Astrocyte (in vitro differentiated cells and primary cell): ENCODE measurements at regions not wholly inside any gene's neighbourhood (a gene's known extent, or its start where the extent isn't known, plus 50 kb on each side); places are given as distances from the start of the nearest gene placed in this dataset.

Experiments used
- DNase-seq: peaks from one replicate; pipeline ENCODE4 v3.0.0-alpha.2; 2010; ENCODE audit warnings: low read depth
- FAIRE-seq: peaks from 2 replicates; lab custom pipeline; 2011; peaks lifted over from hg19 to GRCh38; lab: Jason Lieb, UNC
- H2AFZ ChIP-seq: 2 replicates; pipeline ENCODE4 v1.6.0; 2012; ENCODE audit warnings: low read depth, low read length, inconsistent platforms
- H3K27ac ChIP-seq: 2 replicates; pipeline ENCODE4 v1.5.1; 2011; ENCODE audit warnings: low read depth, low read length, inconsistent platforms
- H3K27me3 ChIP-seq: 2 replicates; pipeline ENCODE4 v1.6.0; 2011; ENCODE audit warnings: low read length, inconsistent platforms; ENCODE audit not compliant: insufficient read depth
- H3K36me3 ChIP-seq: 2 replicates; pipeline ENCODE4 v1.5.1; 2011; ENCODE audit warnings: low read length, inconsistent platforms; ENCODE audit not compliant: insufficient read depth
- H3K4me1 ChIP-seq: 2 replicates; pipeline ENCODE4 v1.5.1; 2011; ENCODE audit warnings: low read length, inconsistent platforms; ENCODE audit not compliant: insufficient read depth
- H3K4me2 ChIP-seq: 2 replicates; pipeline ENCODE4 v1.6.0; 2012; ENCODE audit warnings: low read length, inconsistent platforms
- H3K4me3 ChIP-seq: 2 replicates; pipeline ENCODE4 v1.5.1; 2011; ENCODE audit warnings: low read depth, mild to moderate bottlenecking, low read length, inconsistent platforms; ENCODE audit not compliant: insufficient read depth
- H3K79me2 ChIP-seq: 2 replicates; pipeline ENCODE4 v1.6.0; 2012; ENCODE audit warnings: mild to moderate bottlenecking, low read length, inconsistent platforms; ENCODE audit not compliant: insufficient read depth
- H3K9ac ChIP-seq: 2 replicates; pipeline ENCODE4 v1.6.0; 2012; ENCODE audit warnings: mild to moderate bottlenecking, low read length, inconsistent platforms
- H3K9me3 ChIP-seq: 2 replicates; pipeline ENCODE4 v1.5.1; 2012; ENCODE audit warnings: low read depth, mild to moderate bottlenecking, low read length, inconsistent platforms; ENCODE audit not compliant: insufficient read depth
- H4K20me1 ChIP-seq: 2 replicates; pipeline ENCODE4 v1.6.0; 2012; ENCODE audit warnings: low read length, inconsistent platforms; ENCODE audit not compliant: insufficient read depth
- H3K27ac Mint-ChIP-seq: one replicate; pipeline ENCODE4 v1.8.0; 2021; ENCODE audit warnings: mild to moderate bottlenecking, mixed read lengths; ENCODE audit not compliant: unreplicated experiment
- H3K27me3 Mint-ChIP-seq: one replicate; pipeline ENCODE4 v1.8.0; 2021; ENCODE audit warnings: low read depth, mixed read lengths; ENCODE audit not compliant: unreplicated experiment
- H3K36me3 Mint-ChIP-seq: one replicate; pipeline ENCODE4 v1.8.0; 2021; ENCODE audit warnings: low read depth, mixed read lengths; ENCODE audit not compliant: unreplicated experiment
- H3K4me1 Mint-ChIP-seq: one replicate; pipeline ENCODE4 v1.8.0; 2021; ENCODE audit warnings: low read depth, mixed read lengths; ENCODE audit not compliant: unreplicated experiment
- H3K4me3 Mint-ChIP-seq: one replicate; pipeline ENCODE4 v1.8.0; 2021; ENCODE audit warnings: mild to moderate bottlenecking, moderate library complexity, mixed read lengths; ENCODE audit not compliant: unreplicated experiment
- H3K9me3 Mint-ChIP-seq: one replicate; pipeline ENCODE4 v1.8.0; 2021; ENCODE audit warnings: mild to moderate bottlenecking, mixed read lengths; ENCODE audit not compliant: unreplicated experiment
- EZH2 ChIP-seq: IDR thresholded peaks from 2 replicates; pipeline ENCODE4 v1.6.1; 2012; ENCODE audit warnings: mild to moderate bottlenecking, low read length, inconsistent platforms; ENCODE audit not compliant: insufficient read depth
- TF ChIP-seq, protein P1 (sequence below): IDR thresholded peaks from 2 replicates; pipeline ENCODE4 v1.5.1; 2011; ENCODE audit warnings: low read depth, mild to moderate bottlenecking, inconsistent platforms, low read length, moderate library complexity; ENCODE audit not compliant: insufficient read depth

DNA sequence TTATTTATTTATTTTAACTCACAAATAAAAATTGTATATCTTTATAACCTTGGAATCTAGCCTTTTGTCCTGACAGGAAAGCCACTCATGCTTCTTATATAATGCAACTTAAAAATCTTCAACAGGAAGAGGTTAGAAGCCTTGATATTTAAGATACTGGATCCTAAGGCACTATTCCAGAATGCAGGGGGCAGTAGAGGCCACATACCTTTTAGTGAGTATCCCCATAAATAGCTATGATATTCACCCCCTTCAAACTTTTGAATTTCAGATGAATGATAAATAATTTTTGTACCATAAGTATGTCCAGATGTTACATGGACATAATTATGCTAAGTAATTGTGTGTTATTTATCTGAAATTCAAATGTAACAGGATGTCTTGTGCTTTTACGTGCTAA is 592.7 kb upstream of the VRK2 start:
- no peak for TF ChIP-seq EZH2
- TF ChIP-seq, protein P1, sequence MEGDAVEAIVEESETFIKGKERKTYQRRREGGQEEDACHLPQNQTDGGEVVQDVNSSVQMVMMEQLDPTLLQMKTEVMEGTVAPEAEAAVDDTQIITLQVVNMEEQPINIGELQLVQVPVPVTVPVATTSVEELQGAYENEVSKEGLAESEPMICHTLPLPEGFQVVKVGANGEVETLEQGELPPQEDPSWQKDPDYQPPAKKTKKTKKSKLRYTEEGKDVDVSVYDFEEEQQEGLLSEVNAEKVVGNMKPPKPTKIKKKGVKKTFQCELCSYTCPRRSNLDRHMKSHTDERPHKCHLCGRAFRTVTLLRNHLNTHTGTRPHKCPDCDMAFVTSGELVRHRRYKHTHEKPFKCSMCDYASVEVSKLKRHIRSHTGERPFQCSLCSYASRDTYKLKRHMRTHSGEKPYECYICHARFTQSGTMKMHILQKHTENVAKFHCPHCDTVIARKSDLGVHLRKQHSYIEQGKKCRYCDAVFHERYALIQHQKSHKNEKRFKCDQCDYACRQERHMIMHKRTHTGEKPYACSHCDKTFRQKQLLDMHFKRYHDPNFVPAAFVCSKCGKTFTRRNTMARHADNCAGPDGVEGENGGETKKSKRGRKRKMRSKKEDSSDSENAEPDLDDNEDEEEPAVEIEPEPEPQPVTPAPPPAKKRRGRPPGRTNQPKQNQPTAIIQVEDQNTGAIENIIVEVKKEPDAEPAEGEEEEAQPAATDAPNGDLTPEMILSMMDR = no peak
- Histone ChIP-seq H3K9me3 (no peaks in the 10 kb centered on the region), H3K4me2 (no peak overlapping the region), H3K4me3 (no peak overlapping the region), H3K79me2 (no peaks in the 10 kb centered on the region), H2AFZ (no peak overlapping the region), H3K4me1 (peaks cover 2% of the 10 kb centered on the region), H3K27me3 (no peaks in the 10 kb centered on the region), H3K9ac (no peak overlapping the region), H3K36me3 (no peaks in the 10 kb centered on the region), H4K20me1 (no peaks in the 10 kb centered on the region), H3K27ac (no peak overlapping the region)
- Mint-ChIP-seq H3K27me3 (no peaks in the 10 kb centered on the region), H3K36me3 (no peaks in the 10 kb centered on the region), H3K27ac (no peak overlapping the region), H3K4me3 (no peak overlapping the region), H3K4me1 (peaks cover 1% of the 10 kb centered on the region), H3K9me3 (no peaks in the 10 kb centered on the region)
- FAIRE-seq (no peak), DNase-seq (no peak)

DNA sequence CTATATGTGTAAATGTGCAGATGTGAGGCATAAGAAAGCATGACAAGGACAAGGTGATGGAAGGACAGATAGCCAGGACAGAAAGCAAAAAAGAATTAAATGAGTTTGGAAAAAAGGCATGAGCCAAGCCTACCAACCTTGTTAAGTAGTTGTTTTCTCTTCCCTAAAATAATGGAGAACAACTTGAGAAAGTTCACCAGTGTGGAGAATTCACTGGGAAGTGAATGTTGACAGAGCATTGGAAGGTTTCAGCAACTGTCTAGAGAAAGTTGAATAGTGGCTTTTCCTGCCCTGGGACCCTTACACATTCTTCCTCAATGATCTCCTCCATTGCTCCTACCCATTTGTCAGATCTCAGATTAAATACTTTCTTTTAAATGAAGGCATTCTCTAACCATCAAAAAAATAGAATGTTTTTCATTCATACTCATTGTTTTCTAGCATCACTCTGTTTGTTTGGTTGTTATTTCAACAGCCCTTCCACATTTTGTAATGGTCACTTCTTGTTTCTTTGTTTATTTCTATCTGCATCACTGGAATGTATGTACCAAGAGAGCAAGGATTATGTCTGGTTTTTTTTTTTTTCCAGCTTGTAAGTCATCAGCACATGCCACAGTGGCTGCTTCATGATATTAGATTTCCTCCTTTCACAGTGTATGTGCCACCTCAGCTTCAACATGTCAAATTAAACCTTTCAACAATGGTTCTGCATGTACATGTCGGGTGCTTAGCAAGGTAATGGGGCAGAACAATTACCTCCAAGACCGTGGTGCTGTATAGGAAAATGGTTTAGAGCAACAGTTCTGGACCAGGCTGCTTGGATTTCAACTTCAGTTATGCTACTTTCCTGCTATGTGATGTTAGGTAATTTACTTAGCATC is 586.0 kb upstream of the VRK2 start:
- Histone ChIP-seq H3K9ac (no peak overlapping the region), H3K79me2 (no peaks in the 10 kb centered on the region), H3K9me3 (no peaks in the 10 kb centered on the region), H2AFZ (no peak overlapping the region), H3K4me2 (no peak overlapping the region), H3K36me3 (no peaks in the 10 kb centered on the region), H3K4me1 (no peaks in the 10 kb centered on the region), H4K20me1 (no peaks in the 10 kb centered on the region), H3K27ac (no peak overlapping the region), H3K4me3 (no peak overlapping the region), H3K27me3 (no peaks in the 10 kb centered on the region)
- Mint-ChIP-seq H3K36me3 (no peaks in the 10 kb centered on the region), H3K4me1 (peaks cover 6% of the 10 kb centered on the region), H3K4me3 (no peak overlapping the region), H3K9me3 (no peaks in the 10 kb centered on the region), H3K27ac (no peak overlapping the region), H3K27me3 (no peaks in the 10 kb centered on the region)
- TF ChIP-seq, protein P1 = no peak
- no peak for TF ChIP-seq EZH2
- no peak for FAIRE-seq
- no peak for DNase-seq

DNA sequence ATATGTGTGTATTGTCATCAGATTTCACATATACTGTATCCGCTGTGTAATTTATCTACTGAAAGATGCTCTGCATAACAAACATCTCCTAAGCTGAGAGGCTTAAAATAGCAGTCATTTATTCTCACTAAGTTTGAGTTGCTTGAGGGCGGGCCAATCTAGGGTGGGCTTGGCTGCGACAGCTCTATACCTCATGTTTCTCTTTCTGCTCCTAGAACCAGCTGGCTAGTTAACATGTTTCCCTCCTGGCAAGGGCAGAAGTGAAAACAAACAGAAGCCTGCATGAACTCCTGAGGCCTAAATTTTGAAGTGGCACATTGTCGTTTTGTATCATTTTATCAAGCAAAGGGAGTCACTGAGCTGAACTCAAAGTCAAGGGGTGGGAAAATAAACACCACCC is 585.0 kb upstream of the VRK2 start:
- H3K36me3 Mint-ChIP-seq = no peaks in the 10 kb centered on the region
- Histone ChIP-seq H3K4me3 (no peak overlapping the region), H3K4me1 (no peaks in the 10 kb centered on the region), H3K27me3 (no peaks in the 10 kb centered on the region), H3K27ac (no peak overlapping the region), H3K9me3 (no peaks in the 10 kb centered on the region), H3K4me2 (no peak overlapping the region), H4K20me1 (no peaks in the 10 kb centered on the region), H3K36me3 (no peaks in the 10 kb centered on the region), H3K79me2 (no peaks in the 10 kb centered on the region), H3K9ac (no peak overlapping the region), H2AFZ (no peak overlapping the region)
- H3K4me3 Mint-ChIP-seq = no peak overlapping the region
- H3K27ac Mint-ChIP-seq = no peak overlapping the region
- TF ChIP-seq, protein P1 = no peak
- TF ChIP-seq EZH2 = no peak
- no peaks in the 10 kb centered on the region for H3K27me3 Mint-ChIP-seq
- H3K4me1 Mint-ChIP-seq = peaks cover 10% of the 10 kb centered on the region
- DNase-seq (no peak), FAIRE-seq (no peak)
- no peaks in the 10 kb centered on the region for H3K9me3 Mint-ChIP-seq
